ENCODE measurements at regions not wholly inside any gene's neighbourhood (a gene's known extent, or its start where the extent isn't known, plus 50 kb on each side); places are given as distances from the start of the nearest gene placed in this dataset.

DNA sequence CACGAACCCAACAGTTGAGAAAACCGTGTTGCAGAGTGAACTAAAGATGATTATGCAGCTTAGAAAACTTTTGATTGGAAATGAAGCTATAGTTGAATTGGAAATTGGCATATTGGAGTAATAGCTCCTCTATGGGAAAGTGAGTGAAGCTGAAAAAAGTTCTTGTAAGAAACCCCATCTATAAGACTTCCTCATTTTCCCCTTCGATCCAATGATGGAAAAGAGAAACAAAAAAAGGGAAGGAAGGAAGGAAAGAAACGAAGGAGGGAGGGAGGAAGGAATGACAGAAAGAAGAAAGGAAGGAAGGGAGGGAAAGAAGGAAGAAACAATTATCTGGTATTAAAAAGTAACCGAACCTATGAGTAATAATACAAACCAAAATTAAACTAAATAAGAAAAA is 791.8 kb upstream of the NR2F2 start:
- TF ChIP-seq, protein P1, sequence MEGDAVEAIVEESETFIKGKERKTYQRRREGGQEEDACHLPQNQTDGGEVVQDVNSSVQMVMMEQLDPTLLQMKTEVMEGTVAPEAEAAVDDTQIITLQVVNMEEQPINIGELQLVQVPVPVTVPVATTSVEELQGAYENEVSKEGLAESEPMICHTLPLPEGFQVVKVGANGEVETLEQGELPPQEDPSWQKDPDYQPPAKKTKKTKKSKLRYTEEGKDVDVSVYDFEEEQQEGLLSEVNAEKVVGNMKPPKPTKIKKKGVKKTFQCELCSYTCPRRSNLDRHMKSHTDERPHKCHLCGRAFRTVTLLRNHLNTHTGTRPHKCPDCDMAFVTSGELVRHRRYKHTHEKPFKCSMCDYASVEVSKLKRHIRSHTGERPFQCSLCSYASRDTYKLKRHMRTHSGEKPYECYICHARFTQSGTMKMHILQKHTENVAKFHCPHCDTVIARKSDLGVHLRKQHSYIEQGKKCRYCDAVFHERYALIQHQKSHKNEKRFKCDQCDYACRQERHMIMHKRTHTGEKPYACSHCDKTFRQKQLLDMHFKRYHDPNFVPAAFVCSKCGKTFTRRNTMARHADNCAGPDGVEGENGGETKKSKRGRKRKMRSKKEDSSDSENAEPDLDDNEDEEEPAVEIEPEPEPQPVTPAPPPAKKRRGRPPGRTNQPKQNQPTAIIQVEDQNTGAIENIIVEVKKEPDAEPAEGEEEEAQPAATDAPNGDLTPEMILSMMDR (IDR thresholded peaks at IDR 0.05), result no peak
- no peak for TF ChIP-seq POLR2A (IDR thresholded peaks at IDR 0.05)

Measured in body of pancreas (tissue), 4 donors.